ENCODE measurements at regions not wholly inside any gene's neighbourhood (a gene's known extent, or its start where the extent isn't known, plus 50 kb on each side); places are given as distances from the start of the nearest gene placed in this dataset.
A peak's percentile ranks its signal among the peaks of the same experiment; 100 is the strongest.

DNA sequence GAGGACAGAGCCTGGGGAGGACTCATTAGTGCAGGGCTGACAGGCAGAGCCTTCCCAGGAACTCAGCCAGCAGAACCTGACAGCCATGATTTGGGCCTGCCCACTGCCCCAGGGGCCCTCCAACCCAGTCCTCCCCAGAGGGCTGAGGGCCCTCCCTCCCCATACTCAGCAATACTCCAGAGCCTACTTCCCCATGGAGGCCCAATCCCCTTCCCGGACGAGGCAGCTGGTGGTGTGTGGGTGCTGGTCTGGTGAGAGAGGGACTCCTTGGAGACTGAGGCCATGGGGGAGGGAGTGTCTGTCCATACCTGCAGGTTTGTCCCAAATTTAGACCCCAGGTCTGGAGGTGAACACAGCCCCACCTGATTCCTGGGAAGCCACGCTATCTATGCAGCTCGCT is 120.9 kb upstream of the MLN start:
- DNase-seq (no peak), ATAC-seq (no peak)
- H3K4me3 ChIP-seq, result no peak overlapping the region
- no peak overlapping the region for H3K27ac ChIP-seq
- H3K27me3 ChIP-seq, result no peaks in the 10 kb centered on the region
- TF ChIP-seq, protein P1, sequence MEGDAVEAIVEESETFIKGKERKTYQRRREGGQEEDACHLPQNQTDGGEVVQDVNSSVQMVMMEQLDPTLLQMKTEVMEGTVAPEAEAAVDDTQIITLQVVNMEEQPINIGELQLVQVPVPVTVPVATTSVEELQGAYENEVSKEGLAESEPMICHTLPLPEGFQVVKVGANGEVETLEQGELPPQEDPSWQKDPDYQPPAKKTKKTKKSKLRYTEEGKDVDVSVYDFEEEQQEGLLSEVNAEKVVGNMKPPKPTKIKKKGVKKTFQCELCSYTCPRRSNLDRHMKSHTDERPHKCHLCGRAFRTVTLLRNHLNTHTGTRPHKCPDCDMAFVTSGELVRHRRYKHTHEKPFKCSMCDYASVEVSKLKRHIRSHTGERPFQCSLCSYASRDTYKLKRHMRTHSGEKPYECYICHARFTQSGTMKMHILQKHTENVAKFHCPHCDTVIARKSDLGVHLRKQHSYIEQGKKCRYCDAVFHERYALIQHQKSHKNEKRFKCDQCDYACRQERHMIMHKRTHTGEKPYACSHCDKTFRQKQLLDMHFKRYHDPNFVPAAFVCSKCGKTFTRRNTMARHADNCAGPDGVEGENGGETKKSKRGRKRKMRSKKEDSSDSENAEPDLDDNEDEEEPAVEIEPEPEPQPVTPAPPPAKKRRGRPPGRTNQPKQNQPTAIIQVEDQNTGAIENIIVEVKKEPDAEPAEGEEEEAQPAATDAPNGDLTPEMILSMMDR (IDR thresholded peaks at IDR 0.05), result no peak
- intact Hi-C loops (cut with DNase I), result no loop called here
- H3K9me3 ChIP-seq, result no peaks in the 10 kb centered on the region
- peaks cover 0 to 4% of the 10 kb centered on the region in 2 donors for H3K4me1 ChIP-seq
- no peaks in the 10 kb centered on the region for H3K36me3 ChIP-seq

DNA sequence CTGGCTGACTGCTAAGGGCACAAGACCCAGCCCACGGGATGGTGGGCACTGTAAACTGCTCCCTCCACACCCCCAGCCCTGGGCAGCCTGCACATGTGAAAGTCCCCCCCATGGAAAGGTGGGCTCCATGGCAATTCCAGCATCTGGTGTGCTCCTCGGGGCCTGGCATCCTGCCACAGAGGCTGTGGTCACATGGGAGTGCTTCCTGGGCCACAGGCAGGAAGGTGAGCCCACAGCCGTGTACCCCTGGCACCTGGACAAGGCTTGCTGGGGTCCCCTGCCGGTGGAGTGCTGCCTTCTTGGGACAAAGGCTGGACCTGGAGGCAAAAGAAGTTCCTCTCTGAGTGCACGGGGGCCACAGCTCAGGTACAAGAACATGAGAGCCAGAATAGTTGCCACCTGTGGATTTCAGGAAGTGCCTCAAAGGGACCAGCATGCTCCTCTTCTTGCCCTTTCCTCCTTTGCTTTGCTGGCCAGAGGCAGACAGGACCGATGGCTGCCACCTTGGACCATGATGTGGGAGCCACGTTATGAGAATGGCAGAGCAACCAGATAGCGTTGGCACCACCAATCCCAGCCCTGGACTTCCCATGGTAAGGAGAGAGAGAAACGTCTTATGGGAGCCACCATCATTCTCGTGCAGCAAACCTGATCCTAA is 120.2 kb upstream of the MLN start:
- Histone ChIP-seq H3K4me1 (peaks cover 0 to 4% of the 10 kb centered on the region in 2 donors), H3K4me3 (no peak overlapping the region), H3K27ac (no peak overlapping the region), H3K9me3 (no peaks in the 10 kb centered on the region), H3K36me3 (no peaks in the 10 kb centered on the region), H3K27me3 (no peaks in the 10 kb centered on the region)
- DNase-seq (peak in 1 of 4 donors; percentile 49), ATAC-seq (no peak)
- TF ChIP-seq, protein P1 (IDR thresholded peaks at IDR 0.05), result no peak
- intact Hi-C loops (cut with DNase I), result no loop called here

DNA sequence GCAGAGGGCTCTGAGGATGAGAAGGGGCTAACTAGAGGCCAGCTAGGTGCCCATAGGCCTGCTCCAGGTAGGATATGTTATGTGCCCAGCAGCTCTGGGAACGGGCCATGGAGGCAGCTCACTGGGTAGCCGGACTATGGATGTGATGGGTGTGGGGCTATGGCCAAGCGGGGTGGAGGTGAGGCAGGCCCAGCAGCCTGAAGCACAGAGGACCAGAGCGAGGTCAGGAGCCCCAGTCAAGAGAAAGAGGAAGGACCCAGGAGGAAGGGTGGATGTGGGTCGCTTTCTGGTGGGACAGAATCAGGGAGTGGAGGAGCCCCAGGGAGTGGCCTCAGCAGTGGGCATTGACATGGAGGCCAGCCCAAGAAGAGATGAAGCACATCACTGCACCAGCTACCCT is 117.9 kb upstream of the MLN start:
- H3K27me3 ChIP-seq, result no peaks in the 10 kb centered on the region
- ATAC-seq (no peak), DNase-seq (no peak)
- H3K9me3 ChIP-seq, result no peaks in the 10 kb centered on the region
- no peak overlapping the region for H3K27ac ChIP-seq
- intact Hi-C loops (cut with DNase I), result no loop called here
- H3K36me3 ChIP-seq, result no peaks in the 10 kb centered on the region
- peaks cover 0 to 4% of the 10 kb centered on the region in 2 donors for H3K4me1 ChIP-seq
- TF ChIP-seq, protein P1 (IDR thresholded peaks at IDR 0.05), result no peak
- no peak overlapping the region for H3K4me3 ChIP-seq

DNA sequence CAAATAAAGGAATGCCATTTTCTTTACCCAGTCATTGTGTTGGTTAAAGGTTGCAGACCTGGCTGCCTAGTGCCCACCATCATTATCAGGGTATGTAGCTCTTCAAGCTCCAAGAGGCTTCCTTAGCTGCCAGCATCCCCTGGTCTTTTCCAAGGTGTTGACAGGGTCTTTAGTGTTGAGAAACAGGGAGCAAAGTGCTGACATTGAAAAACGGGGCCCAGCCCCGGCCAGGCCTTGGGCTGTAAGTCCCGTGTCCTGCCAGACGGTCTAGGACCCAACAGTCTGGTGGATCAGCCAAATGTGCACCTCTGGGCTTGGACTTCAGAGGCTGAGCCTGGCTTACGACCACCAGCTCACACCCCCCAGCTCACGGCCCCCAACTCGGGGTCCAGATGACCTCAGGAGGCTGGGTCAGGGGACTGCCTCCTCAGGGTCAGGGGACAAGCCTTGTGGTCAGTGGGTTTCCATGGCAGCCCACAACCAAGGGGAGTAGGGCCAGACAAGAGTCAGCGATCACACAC is 114.4 kb upstream of the MLN start:
- ATAC-seq, result no peak
- Histone ChIP-seq H3K4me3 (no peak overlapping the region), H3K4me1 (peaks cover 0 to 6% of the 10 kb centered on the region in 2 donors), H3K27ac (no peak overlapping the region), H3K27me3 (no peaks in the 10 kb centered on the region), H3K36me3 (no peaks in the 10 kb centered on the region), H3K9me3 (no peaks in the 10 kb centered on the region)
- peak in 1 of 4 donors; percentile 48 for DNase-seq
- TF ChIP-seq, protein P1 (IDR thresholded peaks at IDR 0.05), result no peak
- intact Hi-C loops (cut with DNase I), result no loop called here

DNA sequence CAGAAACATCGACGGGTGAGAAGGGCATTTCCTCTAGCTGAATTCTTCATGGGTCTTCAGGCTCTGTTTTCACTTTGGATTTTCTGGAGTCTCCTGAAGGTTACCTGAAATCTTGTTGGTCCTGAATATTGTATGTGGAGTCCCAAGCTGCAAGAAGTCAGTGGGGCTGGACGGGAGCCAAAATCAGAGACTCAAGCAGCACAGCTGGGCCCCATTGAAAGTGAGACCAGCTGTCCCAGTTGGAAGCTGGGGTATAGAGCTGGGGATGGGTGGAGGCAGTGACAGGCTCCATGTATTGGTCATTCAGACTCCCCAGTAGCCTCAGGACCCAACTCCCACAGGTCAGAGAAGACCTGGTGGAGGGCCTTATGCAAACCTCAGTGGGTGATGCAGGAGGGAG is 111.3 kb upstream of the MLN start:
- no peak overlapping the region for H3K27ac ChIP-seq
- intact Hi-C loops (cut with DNase I), result no loop called here
- H3K4me3 ChIP-seq, result no peak overlapping the region
- H3K36me3 ChIP-seq, result no peaks in the 10 kb centered on the region
- TF ChIP-seq, protein P1 (IDR thresholded peaks at IDR 0.05), result no peak
- H3K4me1 ChIP-seq, result peaks cover 0 to 6% of the 10 kb centered on the region in 2 donors
- H3K27me3 ChIP-seq, result no peaks in the 10 kb centered on the region
- ATAC-seq (no peak), DNase-seq (peak in 1 of 4 donors; percentile 38)
- no peaks in the 10 kb centered on the region for H3K9me3 ChIP-seq

Measured in left lung (tissue), 4 donors.